Adrenal gland (tissue), 9 donors: ENCODE measurements at regions not wholly inside any gene's neighbourhood (a gene's known extent, or its start where the extent isn't known, plus 50 kb on each side); places are given as distances from the start of the nearest gene placed in this dataset.

Source experiments
- DNase-seq, 7 donors: peaks; one replicate each; pipeline ENCODE4 v3.0.0-alpha.2; 2019 to 2020
- H3K27ac ChIP-seq, 5 donors: fragments of 200-600 bp; sonication (generic) in 4 of 5; 1 replicate in 3 of 5; 2 replicates in 2 of 5; pipeline versions ENCODE4 v1.5.1 to v1.8.0; 2016 to 2020; ENCODE audit warnings: mild to moderate bottlenecking in 1 of 5
- H3K27me3 ChIP-seq: fragments of 200-600 bp; 2 replicates; pipeline ENCODE4 v1.8.0; 2021
- H3K36me3 ChIP-seq, 2 donors: fragments of 200-600 bp; replicated peaks in 1 of 2; 1 replicate in 1 of 2; 2 replicates in 1 of 2; pipeline versions ENCODE4 v1.5.1 to v1.8.0; 2018 to 2022
- H3K4me1 ChIP-seq, 2 donors: fragments of 200-600 bp; replicated peaks in 1 of 2; 1 replicate in 1 of 2; 2 replicates in 1 of 2; pipeline versions ENCODE4 v1.5.1 to v1.8.0; 2018 to 2021
- H3K4me3 ChIP-seq, 4 donors: fragments of 200-600 bp; sonication (generic) in 3 of 4; one replicate each; pipeline ENCODE4 v1.5.1; 2016 to 2018
- H3K9me3 ChIP-seq, 3 donors: fragments of 200-600 bp; sonication (generic) in 1 of 3; replicated peaks in 1 of 3; 1 replicate in 2 of 3; 2 replicates in 1 of 3; pipeline versions ENCODE4 v1.5.1 to v1.8.0; 2016 to 2021
- POLR2A ChIP-seq, 2 donors: fragments of 450-650 bp; IDR thresholded peaks; one replicate each; pipeline ENCODE4 v1.6.1; 2017; ENCODE audit warnings: antibody characterized with exemption in 2 of 2, mild to moderate bottlenecking in 2 of 2, moderate library complexity in 1 of 2
- WGBS, 4 donors: extraction: QIAGEN DNeasy Blood & Tissue Kit in 2 of 4; methylation state at CpG; one replicate each; pipeline versions ENCODE4 v1.1.5 to v1.1.7; 2013 to 2017; 5-methylcytosine and 5-hydroxymethylcytosine counted together
- intact Hi-C, 2 donors: fragments of 100-400 bp; cut with DNase I; formaldehyde crosslinking; loops; one replicate each; pipeline versions ENCODE4 v1.14.1 to v1.15.0; 2022 to 2023
- TF ChIP-seq, protein P1 (sequence below), 6 experiments: fragments of 450-650 bp in 4 of 6; fragments of 200-600 bp in 2 of 6; sonication (generic) in 1 of 6; IDR thresholded peaks; 1 replicate in 5 of 6; 2 replicates in 1 of 6; pipeline versions ENCODE4 v1.5.1 to v1.8.0; 2016 to 2021; ENCODE audit warnings: antibody characterized with exemption in 6 of 6, mild to moderate bottlenecking in 2 of 6, moderate library complexity in 1 of 6
- donor health status: healthy with polysubstance abuse.
- donor health status: Bipolar disorder and iron deficiency.
- donor health status: DM: yes; HTN: yes; CAD: no.
- donor health status: DM: no; HTN: no; CAD: no.
- donor health status: DM: no; HTN: no; CAD: no.

DNA sequence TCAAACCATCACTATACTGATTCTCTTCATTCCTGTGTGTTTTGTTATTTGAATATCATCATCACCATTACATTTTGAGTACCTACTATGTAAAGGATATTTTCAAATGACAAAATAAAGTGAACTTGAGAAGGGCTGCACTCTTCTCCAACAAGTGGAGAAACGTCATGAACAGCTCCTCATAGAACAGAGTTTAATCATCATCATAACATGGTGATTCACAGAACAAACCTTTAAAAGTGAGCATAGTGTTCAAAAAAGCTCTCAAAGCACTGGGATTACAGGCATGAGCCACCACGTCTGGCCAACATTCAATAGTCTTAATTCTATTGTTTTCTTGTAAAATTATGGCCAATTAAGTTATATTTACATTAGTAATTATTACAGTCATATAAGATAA is 993.9 kb downstream of the PDHA2 start:
- Histone ChIP-seq H3K36me3 (no peaks in the 10 kb centered on the region), H3K4me3 (no peak overlapping the region), H3K9me3 (no peaks in the 10 kb centered on the region), H3K27ac (no peak overlapping the region), H3K27me3 (no peaks in the 10 kb centered on the region), H3K4me1 (no peaks in the 10 kb centered on the region)
- TF ChIP-seq, protein P1, sequence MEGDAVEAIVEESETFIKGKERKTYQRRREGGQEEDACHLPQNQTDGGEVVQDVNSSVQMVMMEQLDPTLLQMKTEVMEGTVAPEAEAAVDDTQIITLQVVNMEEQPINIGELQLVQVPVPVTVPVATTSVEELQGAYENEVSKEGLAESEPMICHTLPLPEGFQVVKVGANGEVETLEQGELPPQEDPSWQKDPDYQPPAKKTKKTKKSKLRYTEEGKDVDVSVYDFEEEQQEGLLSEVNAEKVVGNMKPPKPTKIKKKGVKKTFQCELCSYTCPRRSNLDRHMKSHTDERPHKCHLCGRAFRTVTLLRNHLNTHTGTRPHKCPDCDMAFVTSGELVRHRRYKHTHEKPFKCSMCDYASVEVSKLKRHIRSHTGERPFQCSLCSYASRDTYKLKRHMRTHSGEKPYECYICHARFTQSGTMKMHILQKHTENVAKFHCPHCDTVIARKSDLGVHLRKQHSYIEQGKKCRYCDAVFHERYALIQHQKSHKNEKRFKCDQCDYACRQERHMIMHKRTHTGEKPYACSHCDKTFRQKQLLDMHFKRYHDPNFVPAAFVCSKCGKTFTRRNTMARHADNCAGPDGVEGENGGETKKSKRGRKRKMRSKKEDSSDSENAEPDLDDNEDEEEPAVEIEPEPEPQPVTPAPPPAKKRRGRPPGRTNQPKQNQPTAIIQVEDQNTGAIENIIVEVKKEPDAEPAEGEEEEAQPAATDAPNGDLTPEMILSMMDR (IDR thresholded peaks at IDR 0.05), result no peak
- no peak for TF ChIP-seq POLR2A (IDR thresholded peaks at IDR 0.05)
- WGBS, 4 donors, result 47 to 63% (median 60%) methylated on average over 2 of the region's 2 CpGs
- DNase-seq, result no peak
- intact Hi-C loops, result no loop called here

DNA sequence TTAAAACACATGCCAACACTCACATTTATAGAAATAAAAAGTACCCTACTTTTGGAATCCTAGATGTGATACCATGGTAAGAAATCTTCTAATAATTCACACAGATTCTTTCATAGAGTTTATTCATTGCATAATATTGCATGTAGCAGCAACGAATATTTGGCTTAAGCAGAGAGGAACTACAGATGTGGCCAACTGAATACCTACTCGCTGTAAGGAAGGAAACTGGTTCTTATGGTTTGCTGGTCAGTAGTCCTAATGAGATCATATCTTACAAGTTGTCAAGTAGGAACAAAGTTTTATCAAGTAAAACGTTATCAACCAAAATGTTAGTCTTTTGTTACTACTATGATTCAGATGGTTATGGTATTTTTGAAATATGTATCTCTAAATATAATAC is 996.1 kb downstream of the PDHA2 start:
- no peak for DNase-seq
- intact Hi-C loops, result no loop called here

DNA sequence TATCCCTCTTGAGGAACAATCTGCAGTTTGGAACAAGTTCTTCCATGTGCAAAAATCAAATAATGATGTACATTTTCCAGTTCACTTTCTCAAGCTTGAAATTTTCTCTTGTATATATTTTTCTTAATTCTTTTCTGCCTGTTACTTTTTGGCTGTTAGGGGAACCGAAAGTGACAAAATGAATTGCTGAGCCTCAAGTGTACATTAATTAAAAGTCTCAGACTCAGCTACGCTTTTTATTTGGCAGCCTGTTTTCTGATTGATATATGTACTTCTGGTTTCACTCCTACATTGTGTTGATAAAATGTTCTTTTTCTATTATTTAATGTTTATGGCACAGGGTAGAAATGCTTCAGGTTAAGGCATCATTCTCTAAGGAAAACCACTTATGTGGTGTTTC is 999.5 kb downstream of the PDHA2 start:
- Histone ChIP-seq H3K4me3 (no peak overlapping the region), H3K4me1 (no peaks in the 10 kb centered on the region), H3K36me3 (no peaks in the 10 kb centered on the region), H3K9me3 (no peaks in the 10 kb centered on the region), H3K27me3 (no peaks in the 10 kb centered on the region), H3K27ac (no peak overlapping the region)
- intact Hi-C loops, result no loop called here
- no peak for DNase-seq
- no peak for TF ChIP-seq POLR2A (IDR thresholded peaks at IDR 0.05)
- TF ChIP-seq, protein P1 (IDR thresholded peaks at IDR 0.05), result no peak
- WGBS, 4 donors, result 67 to 82% (median 74%) methylated on average over 2 of the region's 2 CpGs

More for the DNA sequence above, 996.1 kb downstream of the PDHA2 start:
- H3K9me3 ChIP-seq, result no peaks in the 10 kb centered on the region
- 49 to 54% (median 50%) methylated on average over 3 of the region's 3 CpGs for WGBS, 4 donors
- no peaks in the 10 kb centered on the region for H3K36me3 ChIP-seq
- no peak overlapping the region for H3K27ac ChIP-seq
- H3K27me3 ChIP-seq, result no peaks in the 10 kb centered on the region
- no peaks in the 10 kb centered on the region for H3K4me1 ChIP-seq
- H3K4me3 ChIP-seq, result no peak overlapping the region
- TF ChIP-seq, protein P1 (IDR thresholded peaks at IDR 0.05), result no peak
- TF ChIP-seq POLR2A (IDR thresholded peaks at IDR 0.05), result no peak

DNA sequence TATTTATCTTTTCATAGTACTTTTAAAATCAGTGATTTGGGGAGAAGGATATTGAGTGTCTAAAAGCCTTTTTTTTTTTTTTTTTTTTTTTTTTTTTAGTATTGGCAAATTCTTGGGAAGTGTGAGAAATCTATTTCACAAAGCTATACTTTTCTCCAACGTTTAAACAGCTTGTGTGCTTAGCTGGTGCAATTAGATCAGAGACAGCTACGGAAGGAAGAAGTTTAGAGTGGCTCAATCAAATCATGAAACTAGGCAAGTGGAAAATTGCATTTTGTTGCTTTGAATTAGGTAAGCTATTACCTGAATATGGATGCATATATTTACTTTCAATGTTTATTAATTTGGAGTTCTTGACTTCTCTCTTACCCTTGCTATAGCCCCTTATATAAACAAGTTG is 1001.9 kb downstream of the PDHA2 start:
- no peaks in the 10 kb centered on the region for H3K9me3 ChIP-seq
- no peaks in the 10 kb centered on the region for H3K27me3 ChIP-seq
- H3K27ac ChIP-seq, result no peak overlapping the region
- no peaks in the 10 kb centered on the region for H3K36me3 ChIP-seq
- intact Hi-C loops, result no loop called here
- H3K4me3 ChIP-seq, result no peak overlapping the region
- WGBS, 4 donors, result 60 to 67% (median 65%) methylated on average over 2 of the region's 2 CpGs
- no peaks in the 10 kb centered on the region for H3K4me1 ChIP-seq
- no peak for DNase-seq
- TF ChIP-seq POLR2A (IDR thresholded peaks at IDR 0.05), result no peak
- TF ChIP-seq, protein P1 (IDR thresholded peaks at IDR 0.05), result no peak
